ENCODE measurements at regions not wholly inside any gene's neighbourhood (a gene's known extent, or its start where the extent isn't known, plus 50 kb on each side); places are given as distances from the start of the nearest gene placed in this dataset.
A peak's percentile ranks its signal among the peaks of the same experiment; 100 is the strongest.

GRCh38 chr20:43863821-43864544 is 50.7 kb upstream of the TOX2 start:
- Mint-ChIP-seq H3K36me3 (ENCODE audit: low read depth) (no peaks in the 10 kb centered on the region), H3K4me1 (ENCODE audit: low read depth) (no peaks in the 10 kb centered on the region), H3K9me3 (no peaks in the 10 kb centered on the region), H3K4me3 (no peak overlapping the region), H3K27ac (no peak overlapping the region), H3K27me3 (ENCODE audit: low read depth) (no peaks in the 10 kb centered on the region)
- CTCF ChIA-PET, result no interaction called here
- intact Hi-C loops (cut with micrococcal nuclease), result no loop called here
- DNase-seq, result no peak

DNA sequence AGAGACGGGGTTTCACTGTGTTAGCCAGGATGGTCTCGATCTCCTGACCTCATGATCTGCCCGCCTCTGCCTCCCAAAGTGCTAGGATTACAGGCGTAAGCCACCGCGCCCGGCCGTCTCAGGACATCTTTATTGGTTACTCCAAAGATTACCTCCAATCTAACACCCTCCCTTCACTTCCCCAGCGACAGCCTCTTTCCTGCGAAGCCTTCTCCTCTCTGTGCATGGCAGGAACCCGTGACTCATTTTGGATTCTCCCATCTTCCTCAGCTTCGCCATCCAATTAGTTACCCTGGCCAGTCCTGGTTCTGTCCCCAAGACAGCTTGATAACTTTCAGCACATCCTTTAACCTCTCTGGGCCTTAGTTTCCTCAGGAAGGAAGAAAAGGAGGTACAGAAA is 51.3 kb upstream of the TOX2 start:
- Mint-ChIP-seq H3K36me3 (ENCODE audit: low read depth) (no peaks in the 10 kb centered on the region), H3K27ac (no peak overlapping the region), H3K27me3 (ENCODE audit: low read depth) (no peaks in the 10 kb centered on the region), H3K4me1 (ENCODE audit: low read depth) (no peaks in the 10 kb centered on the region), H3K9me3 (no peaks in the 10 kb centered on the region), H3K4me3 (no peak overlapping the region)
- DNase-seq, result no peak
- intact Hi-C loops (cut with micrococcal nuclease), result no loop called here
- CTCF ChIA-PET, result no interaction called here

- no peaks in the 10 kb centered on the region for H3K27me3 Mint-ChIP-seq (ENCODE audit: low read depth)
- no peaks in the 10 kb centered on the region for H3K4me1 Mint-ChIP-seq (ENCODE audit: low read depth)
- CTCF ChIA-PET, result no interaction called here
- DNase-seq, result no peak
- intact Hi-C loops (cut with micrococcal nuclease), result no loop called here
- H3K36me3 Mint-ChIP-seq (ENCODE audit: low read depth), result no peaks in the 10 kb centered on the region
- peaks cover 2% of the 10 kb centered on the region for H3K9me3 Mint-ChIP-seq
- no peak overlapping the region for H3K27ac Mint-ChIP-seq
- H3K4me3 Mint-ChIP-seq, result no peak overlapping the region
Observed at GRCh38 chr20:43862438-43862837, 52.2 kb upstream of the TOX2 start.

- Mint-ChIP-seq H3K36me3 (ENCODE audit: low read depth) (no peaks in the 10 kb centered on the region), H3K9me3 (peaks cover 6% of the 10 kb centered on the region), H3K4me3 (no peak overlapping the region), H3K27ac (no peak overlapping the region), H3K4me1 (ENCODE audit: low read depth) (no peaks in the 10 kb centered on the region), H3K27me3 (ENCODE audit: low read depth) (no peaks in the 10 kb centered on the region)
- DNase-seq, result no peak
- CTCF ChIA-PET, result no interaction called here
- intact Hi-C loops (cut with micrococcal nuclease), result no loop called here
Observed at GRCh38 chr20:43859994-43860393, 54.7 kb upstream of the TOX2 start.

- Mint-ChIP-seq H3K9me3 (peaks cover 6% of the 10 kb centered on the region), H3K36me3 (ENCODE audit: low read depth) (no peaks in the 10 kb centered on the region), H3K27ac (no peak overlapping the region), H3K4me1 (ENCODE audit: low read depth) (no peaks in the 10 kb centered on the region), H3K27me3 (ENCODE audit: low read depth) (no peaks in the 10 kb centered on the region), H3K4me3 (no peak overlapping the region)
- DNase-seq, result no peak
- CTCF ChIA-PET, result no interaction called here
- intact Hi-C loops (cut with micrococcal nuclease), result no loop called here
Observed at GRCh38 chr20:43857932-43858331, 56.7 kb upstream of the TOX2 start.

DNA sequence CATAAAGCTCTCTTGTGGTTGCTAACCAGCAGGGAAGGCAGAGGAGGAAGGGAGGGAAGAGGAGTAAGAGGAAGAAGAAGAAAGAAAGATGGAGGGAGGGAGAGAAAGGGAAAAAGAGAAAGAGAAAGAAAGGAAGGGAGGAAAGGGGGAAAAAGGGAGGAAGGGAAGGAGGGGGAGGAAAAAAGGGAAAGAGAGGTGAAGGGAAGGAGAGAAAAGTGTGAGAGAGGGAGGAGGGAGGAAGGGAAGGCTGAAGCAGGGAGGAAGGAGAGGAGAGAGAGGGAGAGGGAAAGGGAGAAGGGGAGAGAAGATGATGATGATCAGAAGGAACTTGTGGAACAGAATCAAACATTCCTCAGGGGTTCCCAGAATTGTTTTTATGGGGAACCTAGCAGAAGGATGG is 57.5 kb upstream of the TOX2 start:
- no peak overlapping the region for H3K27ac Mint-ChIP-seq
- H3K4me1 Mint-ChIP-seq (ENCODE audit: low read depth), result no peaks in the 10 kb centered on the region
- no peak for DNase-seq
- H3K4me3 Mint-ChIP-seq, result no peak overlapping the region
- CTCF ChIA-PET, result no interaction called here
- H3K9me3 Mint-ChIP-seq, result peaks cover 6% of the 10 kb centered on the region
- intact Hi-C loops (cut with micrococcal nuclease), result no loop called here
- no peaks in the 10 kb centered on the region for H3K27me3 Mint-ChIP-seq (ENCODE audit: low read depth)
- H3K36me3 Mint-ChIP-seq (ENCODE audit: low read depth), result no peaks in the 10 kb centered on the region

GRCh38 chr20:43855803-43856202 is 58.8 kb upstream of the TOX2 start:
- Mint-ChIP-seq H3K36me3 (ENCODE audit: low read depth) (no peaks in the 10 kb centered on the region), H3K4me1 (ENCODE audit: low read depth) (no peaks in the 10 kb centered on the region), H3K4me3 (no peak overlapping the region), H3K27me3 (ENCODE audit: low read depth) (no peaks in the 10 kb centered on the region), H3K27ac (no peak overlapping the region), H3K9me3 (peaks cover 6% of the 10 kb centered on the region)
- intact Hi-C loops (cut with micrococcal nuclease), result no loop called here
- CTCF ChIA-PET, result interaction anchor here (0.7 kb wide), 1 partner anchor 63 kb away, joined by 3 read pairs; no protein-coding TSS in a partner anchor
- DNase-seq, result no peak

GRCh38 chr20:43853918-43854317 is 60.7 kb upstream of the TOX2 start:
- Mint-ChIP-seq H3K4me1 (ENCODE audit: low read depth) (no peaks in the 10 kb centered on the region), H3K9me3 (peaks cover 6% of the 10 kb centered on the region), H3K4me3 (no peak overlapping the region), H3K27ac (no peak overlapping the region), H3K36me3 (ENCODE audit: low read depth) (no peaks in the 10 kb centered on the region), H3K27me3 (ENCODE audit: low read depth) (no peaks in the 10 kb centered on the region)
- DNase-seq, result no peak
- CTCF ChIA-PET, result no interaction called here
- intact Hi-C loops (cut with micrococcal nuclease), result no loop called here

GRCh38 chr20:43853174-43853803 is 61.4 kb upstream of the TOX2 start:
- Mint-ChIP-seq H3K9me3 (peaks cover 6% of the 10 kb centered on the region), H3K27me3 (ENCODE audit: low read depth) (no peaks in the 10 kb centered on the region), H3K27ac (no peak overlapping the region), H3K36me3 (ENCODE audit: low read depth) (no peaks in the 10 kb centered on the region), H3K4me1 (ENCODE audit: low read depth) (no peaks in the 10 kb centered on the region), H3K4me3 (no peak overlapping the region)
- intact Hi-C loops (cut with micrococcal nuclease), result no loop called here
- CTCF ChIA-PET, result interaction anchor here (1.2 kb wide), 1 partner anchor 103 kb away, joined by 3 read pairs; no protein-coding TSS in a partner anchor
- DNase-seq, result no peak

GRCh38 chr20:43849496-43850186 is 65.0 kb upstream of the TOX2 start:
- Mint-ChIP-seq H3K4me1 (ENCODE audit: low read depth) (peaks cover 18% of the 10 kb centered on the region), H3K9me3 (no peaks in the 10 kb centered on the region), H3K27me3 (ENCODE audit: low read depth) (no peaks in the 10 kb centered on the region), H3K4me3 (no peak overlapping the region), H3K36me3 (ENCODE audit: low read depth) (no peaks in the 10 kb centered on the region), H3K27ac (no peak overlapping the region)
- CTCF ChIA-PET, result no interaction called here
- no peak for DNase-seq
- intact Hi-C loops (cut with micrococcal nuclease), result no loop called here

DNA sequence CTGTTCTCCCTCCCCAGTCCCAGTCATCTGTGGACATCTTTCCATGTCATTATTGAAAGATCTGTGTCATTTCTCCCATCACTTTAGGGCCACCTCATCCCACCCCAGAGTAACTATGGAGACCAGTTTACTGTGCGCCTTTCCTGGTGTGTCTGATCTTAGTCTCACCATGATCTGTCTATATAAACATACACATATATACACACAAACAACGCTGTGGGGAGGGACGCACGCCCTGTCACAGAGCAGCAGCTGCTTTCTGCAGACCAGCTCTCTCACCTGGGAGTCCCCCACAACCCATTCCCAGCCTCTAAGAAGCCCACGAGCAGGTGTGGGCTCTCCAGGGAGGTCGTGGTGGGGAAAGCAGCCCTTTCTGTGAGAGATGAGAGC is 68.1 kb upstream of the TOX2 start:
- Mint-ChIP-seq H3K9me3 (no peaks in the 10 kb centered on the region), H3K36me3 (ENCODE audit: low read depth) (no peaks in the 10 kb centered on the region), H3K4me3 (no peak overlapping the region), H3K27ac (no peak overlapping the region), H3K4me1 (ENCODE audit: low read depth) (peaks cover 18% of the 10 kb centered on the region), H3K27me3 (ENCODE audit: low read depth) (no peaks in the 10 kb centered on the region)
- intact Hi-C loops (cut with micrococcal nuclease), result no loop called here
- no peak for DNase-seq
- CTCF ChIA-PET, result interaction anchor here (0.6 kb wide), 1 partner anchor 411 kb away, joined by 4 read pairs; no protein-coding TSS in a partner anchor

DNA sequence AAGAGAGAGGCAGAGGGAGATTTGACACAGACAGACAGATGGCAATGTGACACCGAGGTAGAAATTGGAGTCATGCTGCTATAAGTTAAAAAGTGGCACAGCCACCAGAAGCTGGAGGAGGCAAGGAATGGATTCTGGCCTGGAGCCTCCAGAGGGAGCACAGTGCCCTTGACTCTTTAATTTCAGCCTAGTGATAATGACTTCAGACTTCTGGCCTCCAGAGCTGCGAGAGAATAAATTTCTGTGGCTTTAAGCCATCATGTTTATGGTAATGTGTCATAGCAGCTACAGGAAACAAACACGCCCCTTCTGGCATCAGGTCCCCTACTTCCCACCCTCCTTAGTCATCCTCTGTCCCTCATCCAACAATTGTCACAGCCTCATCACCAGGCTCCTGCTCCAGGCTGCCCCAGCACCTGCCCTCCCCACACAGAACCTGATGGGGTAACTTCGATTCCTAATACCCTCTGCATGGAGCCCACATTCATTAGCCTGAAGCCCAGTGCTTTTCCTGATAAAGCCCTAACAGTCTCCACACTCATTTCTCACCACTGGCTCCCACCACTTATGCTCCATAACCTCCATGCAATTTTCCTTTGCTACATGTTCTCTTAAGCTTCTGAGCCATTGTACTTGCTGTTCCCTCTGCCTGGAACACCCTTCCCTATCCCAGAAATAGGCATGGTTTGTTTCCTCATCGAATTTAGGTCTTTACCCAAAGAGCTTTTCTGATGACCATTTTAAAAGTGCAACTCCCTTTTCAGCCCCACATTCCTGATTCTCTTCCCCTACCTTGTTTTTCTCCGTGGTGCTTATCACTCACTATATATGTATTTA is 69.7 kb upstream of the TOX2 start:
- no peaks in the 10 kb centered on the region for H3K27me3 Mint-ChIP-seq (ENCODE audit: low read depth)
- no peaks in the 10 kb centered on the region for H3K36me3 Mint-ChIP-seq (ENCODE audit: low read depth)
- CTCF ChIA-PET, result interaction anchor here (2.3 kb wide), 1 partner anchor 95 kb away, joined by 15 read pairs; no protein-coding TSS in a partner anchor
- H3K27ac Mint-ChIP-seq, result peak overlapping the region; percentile 51
- H3K4me3 Mint-ChIP-seq, result no peak overlapping the region
- DNase-seq, result no peak
- peaks cover 22% of the 10 kb centered on the region for H3K4me1 Mint-ChIP-seq (ENCODE audit: low read depth)
- intact Hi-C loops (cut with micrococcal nuclease), result loop anchor here (1.0 to 2.0 kb wide), 2 partner anchors 110 to 235 kb away; no protein-coding TSS in a partner anchor
- H3K9me3 Mint-ChIP-seq, result no peaks in the 10 kb centered on the region
